ENCODE measurements at regions not wholly inside any gene's neighbourhood (a gene's known extent, or its start where the extent isn't known, plus 50 kb on each side); places are given as distances from the start of the nearest gene placed in this dataset.

GRCh38 chr5:120362426-120362825 lies 101.7 kb upstream of the PRR16 start:
- TF ChIP-seq CTCF (IDR thresholded peaks at IDR 0.05; ENCODE audit: insufficient read depth, low read depth, low read length, missing control alignments) = no peak
- DNase-seq (ENCODE audit: low read depth) = no peak
- no peak overlapping the region for H3K4me3 ChIP-seq (ENCODE audit: low read depth, low read length)

- no peak for DNase-seq (ENCODE audit: low read depth)
- H3K4me3 ChIP-seq (ENCODE audit: low read depth, low read length) = no peak overlapping the region
- no peak for TF ChIP-seq CTCF (IDR thresholded peaks at IDR 0.05; ENCODE audit: insufficient read depth, low read depth, low read length, missing control alignments)
Measured at GRCh38 chr5:120365656-120366446, 98.2 kb upstream of the PRR16 start.

- H3K4me3 ChIP-seq (ENCODE audit: low read depth, low read length) = no peak overlapping the region
- DNase-seq (ENCODE audit: low read depth) = no peak
- no peak for TF ChIP-seq CTCF (IDR thresholded peaks at IDR 0.05; ENCODE audit: insufficient read depth, low read depth, low read length, missing control alignments)
Measured at GRCh38 chr5:120367896-120368634, 96.0 kb upstream of the PRR16 start.

GRCh38 chr5:120368923-120369715 lies 95.0 kb upstream of the PRR16 start:
- no peak for DNase-seq (ENCODE audit: low read depth)
- H3K4me3 ChIP-seq (ENCODE audit: low read depth, low read length) = no peak overlapping the region
- TF ChIP-seq CTCF (IDR thresholded peaks at IDR 0.05; ENCODE audit: insufficient read depth, low read depth, low read length, missing control alignments) = no peak

GRCh38 chr5:120372899-120373298 lies 91.2 kb upstream of the PRR16 start:
- no peak for TF ChIP-seq CTCF (IDR thresholded peaks at IDR 0.05; ENCODE audit: insufficient read depth, low read depth, low read length, missing control alignments)
- DNase-seq (ENCODE audit: low read depth) = no peak
- no peak overlapping the region for H3K4me3 ChIP-seq (ENCODE audit: low read depth, low read length)

GRCh38 chr5:120375248-120375647 lies 88.9 kb upstream of the PRR16 start:
- TF ChIP-seq CTCF (IDR thresholded peaks at IDR 0.05; ENCODE audit: insufficient read depth, low read depth, low read length, missing control alignments) = no peak
- DNase-seq (ENCODE audit: low read depth) = no peak
- H3K4me3 ChIP-seq (ENCODE audit: low read depth, low read length) = no peak overlapping the region
